ENCODE measurements at regions not wholly inside any gene's neighbourhood (a gene's known extent, or its start where the extent isn't known, plus 50 kb on each side); places are given as distances from the start of the nearest gene placed in this dataset.

GRCh38 chr10:3716093-3716492 lies 68.9 kb downstream of the KLF6 start:
- Histone ChIP-seq H3K27ac (replicated peaks) (no peak overlapping the region), H3K4me3 (replicated peaks; ENCODE audit: insufficient read depth, low read length) (no peak overlapping the region), H3K27me3 (ENCODE audit: insufficient read depth, poor library complexity, severe bottlenecking) (no peaks in the 10 kb centered on the region)
- TF ChIP-seq CTCF (IDR thresholded peaks at IDR 0.05; ENCODE audit: insufficient read depth, low read length) (no peak), GABPA (IDR thresholded peaks at IDR 0.05; ENCODE audit: low read depth) (no peak), REST (IDR thresholded peaks at IDR 0.05; ENCODE audit: insufficient replicate concordance, low read depth) (no peak), POLR2AphosphoS5 (IDR thresholded peaks at IDR 0.05; ENCODE audit: low read depth) (no peak), SPI1 (IDR thresholded peaks at IDR 0.05; ENCODE audit: borderline replicate concordance, low read depth) (no peak)
- DNase-seq (ENCODE audit: low read depth in 1 of 2, low spot score in 1 of 2): no peak

GRCh38 chr10:3714967-3715366 lies 70.0 kb downstream of the KLF6 start:
- Histone ChIP-seq H3K4me3 (replicated peaks; ENCODE audit: insufficient read depth, low read length) (no peak overlapping the region), H3K27me3 (ENCODE audit: insufficient read depth, poor library complexity, severe bottlenecking) (no peaks in the 10 kb centered on the region), H3K27ac (replicated peaks) (no peak overlapping the region)
- DNase-seq (ENCODE audit: low read depth in 1 of 2, low spot score in 1 of 2): no peak
- no peak for TF ChIP-seq GABPA (IDR thresholded peaks at IDR 0.05; ENCODE audit: low read depth)
- no peak for TF ChIP-seq SPI1 (IDR thresholded peaks at IDR 0.05; ENCODE audit: borderline replicate concordance, low read depth)
- no peak for TF ChIP-seq CTCF (IDR thresholded peaks at IDR 0.05; ENCODE audit: insufficient read depth, low read length)
- no peak for TF ChIP-seq POLR2AphosphoS5 (IDR thresholded peaks at IDR 0.05; ENCODE audit: low read depth)
- no peak for TF ChIP-seq REST (IDR thresholded peaks at IDR 0.05; ENCODE audit: insufficient replicate concordance, low read depth)

- Histone ChIP-seq H3K27ac (replicated peaks) (no peak overlapping the region), H3K4me3 (replicated peaks; ENCODE audit: insufficient read depth, low read length) (no peak overlapping the region), H3K27me3 (ENCODE audit: insufficient read depth, poor library complexity, severe bottlenecking) (no peaks in the 10 kb centered on the region)
- TF ChIP-seq GABPA (IDR thresholded peaks at IDR 0.05; ENCODE audit: low read depth): no peak
- no peak for TF ChIP-seq SPI1 (IDR thresholded peaks at IDR 0.05; ENCODE audit: borderline replicate concordance, low read depth)
- no peak for TF ChIP-seq POLR2AphosphoS5 (IDR thresholded peaks at IDR 0.05; ENCODE audit: low read depth)
- no peak for TF ChIP-seq CTCF (IDR thresholded peaks at IDR 0.05; ENCODE audit: insufficient read depth, low read length)
- no peak for TF ChIP-seq REST (IDR thresholded peaks at IDR 0.05; ENCODE audit: insufficient replicate concordance, low read depth)
- DNase-seq (ENCODE audit: low read depth in 1 of 2, low spot score in 1 of 2): no peak
These were observed 70.5 kb downstream of the KLF6 start for GRCh38 chr10:3714531-3714930.
